Mesothelial cell of epicardium (in vitro differentiated cells): ENCODE measurements at regions not wholly inside any gene's neighbourhood (a gene's known extent, or its start where the extent isn't known, plus 50 kb on each side); places are given as distances from the start of the nearest gene placed in this dataset.

Source experiments
- DNase-seq, 2 experiments: peaks; one replicate each; pipeline ENCODE4 v3.0.0; 2021; ENCODE audit warnings: low spot score in 2 of 2; ENCODE audit not compliant: unreplicated experiment in 2 of 2
- H3K27ac Mint-ChIP-seq: 2 replicates; pipeline ENCODE4 v1.8.0; 2021; ENCODE audit warnings: mixed read lengths
- H3K27me3 Mint-ChIP-seq: 2 replicates; pipeline ENCODE4 v1.8.0; 2021; ENCODE audit warnings: low read depth, mixed read lengths
- H3K36me3 Mint-ChIP-seq: 2 replicates; pipeline ENCODE4 v1.8.0; 2021; ENCODE audit warnings: mixed read lengths
- H3K4me1 Mint-ChIP-seq: 2 replicates; pipeline ENCODE4 v1.8.0; 2021; ENCODE audit warnings: mixed read lengths
- H3K4me3 Mint-ChIP-seq: 2 replicates; pipeline ENCODE4 v1.8.0; 2021; ENCODE audit warnings: mild to moderate bottlenecking, moderate library complexity, mixed read lengths
- H3K9me3 Mint-ChIP-seq: 2 replicates; pipeline ENCODE4 v1.8.0; 2021; ENCODE audit warnings: mixed read lengths
- TF ChIP-seq, protein P1 (sequence below): fragments of 200-600 bp; sonication (generic); IDR thresholded peaks from one replicate; pipeline ENCODE4 v1.5.0; 2021; ENCODE audit warnings: antibody characterized with exemption; ENCODE audit not compliant: unreplicated experiment

DNA sequence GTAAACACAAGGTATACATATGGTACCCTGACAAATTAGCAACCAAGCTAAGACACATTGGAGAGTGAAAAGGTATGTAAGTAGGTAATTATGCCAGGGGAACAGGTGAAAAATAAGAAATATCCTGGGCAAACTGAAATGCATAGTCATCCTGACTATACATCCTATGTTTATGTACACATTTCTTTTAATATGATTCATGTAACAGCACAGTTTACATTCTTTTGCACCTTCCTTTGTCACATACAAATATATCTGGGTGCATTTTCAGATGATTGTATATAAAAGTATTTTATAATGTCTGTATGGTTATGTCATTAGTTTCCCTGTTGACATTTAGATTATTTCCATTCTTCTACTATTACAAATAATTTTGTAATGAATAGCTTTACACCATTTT is 1146.9 kb downstream of the EFNA5 start:
- Mint-ChIP-seq H3K27ac (no peak overlapping the region), H3K4me3 (no peak overlapping the region), H3K9me3 (no peaks in the 10 kb centered on the region), H3K36me3 (no peaks in the 10 kb centered on the region), H3K27me3 (no peaks in the 10 kb centered on the region), H3K4me1 (peaks cover 8% of the 10 kb centered on the region)
- TF ChIP-seq, protein P1, sequence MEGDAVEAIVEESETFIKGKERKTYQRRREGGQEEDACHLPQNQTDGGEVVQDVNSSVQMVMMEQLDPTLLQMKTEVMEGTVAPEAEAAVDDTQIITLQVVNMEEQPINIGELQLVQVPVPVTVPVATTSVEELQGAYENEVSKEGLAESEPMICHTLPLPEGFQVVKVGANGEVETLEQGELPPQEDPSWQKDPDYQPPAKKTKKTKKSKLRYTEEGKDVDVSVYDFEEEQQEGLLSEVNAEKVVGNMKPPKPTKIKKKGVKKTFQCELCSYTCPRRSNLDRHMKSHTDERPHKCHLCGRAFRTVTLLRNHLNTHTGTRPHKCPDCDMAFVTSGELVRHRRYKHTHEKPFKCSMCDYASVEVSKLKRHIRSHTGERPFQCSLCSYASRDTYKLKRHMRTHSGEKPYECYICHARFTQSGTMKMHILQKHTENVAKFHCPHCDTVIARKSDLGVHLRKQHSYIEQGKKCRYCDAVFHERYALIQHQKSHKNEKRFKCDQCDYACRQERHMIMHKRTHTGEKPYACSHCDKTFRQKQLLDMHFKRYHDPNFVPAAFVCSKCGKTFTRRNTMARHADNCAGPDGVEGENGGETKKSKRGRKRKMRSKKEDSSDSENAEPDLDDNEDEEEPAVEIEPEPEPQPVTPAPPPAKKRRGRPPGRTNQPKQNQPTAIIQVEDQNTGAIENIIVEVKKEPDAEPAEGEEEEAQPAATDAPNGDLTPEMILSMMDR: no peak
- DNase-seq: no peak

DNA sequence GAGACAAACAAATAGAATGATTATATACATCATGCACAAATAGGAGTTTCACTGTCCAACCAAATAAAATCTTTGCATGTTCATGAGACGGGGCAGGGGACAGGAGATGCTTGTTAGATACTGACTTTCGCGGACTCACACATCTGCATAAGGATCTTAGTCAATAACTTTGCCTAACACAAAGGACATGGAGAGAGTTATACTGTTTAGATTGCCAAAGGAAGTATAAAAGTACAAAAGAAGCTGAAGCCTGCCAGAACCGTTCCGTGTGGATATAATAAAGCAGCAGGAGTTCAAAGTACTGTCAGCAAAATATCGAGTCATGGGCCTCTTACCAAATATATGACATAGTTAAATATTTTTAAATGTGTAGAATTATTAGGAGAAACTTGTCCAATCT is 1148.4 kb downstream of the EFNA5 start:
- H3K9me3 Mint-ChIP-seq: no peaks in the 10 kb centered on the region
- no peak overlapping the region for H3K27ac Mint-ChIP-seq
- no peaks in the 10 kb centered on the region for H3K27me3 Mint-ChIP-seq
- no peak for DNase-seq
- no peaks in the 10 kb centered on the region for H3K36me3 Mint-ChIP-seq
- no peak overlapping the region for H3K4me3 Mint-ChIP-seq
- H3K4me1 Mint-ChIP-seq: peaks cover 8% of the 10 kb centered on the region
- TF ChIP-seq, protein P1: no peak

DNA sequence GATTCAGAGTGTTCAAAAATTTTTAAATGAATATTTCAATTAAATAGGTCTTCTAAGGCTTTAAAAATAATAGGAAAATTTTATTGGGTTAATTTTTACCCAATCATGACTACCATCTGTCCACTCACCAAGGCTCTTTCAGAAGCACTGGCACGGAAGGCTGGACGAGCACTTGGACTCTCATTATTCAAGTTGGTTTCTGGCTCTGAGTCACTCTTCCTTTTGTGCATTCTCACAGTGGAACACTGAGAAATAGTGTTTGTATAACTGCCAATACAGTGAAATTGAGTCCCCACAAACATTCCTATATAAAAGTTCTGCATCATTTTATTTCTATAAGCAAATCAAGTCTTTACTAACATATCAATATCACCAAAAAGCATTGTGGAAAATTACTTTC is 1149.0 kb downstream of the EFNA5 start:
- no peak overlapping the region for H3K4me3 Mint-ChIP-seq
- H3K4me1 Mint-ChIP-seq: peaks cover 8% of the 10 kb centered on the region
- H3K36me3 Mint-ChIP-seq: no peaks in the 10 kb centered on the region
- H3K27ac Mint-ChIP-seq: no peak overlapping the region
- TF ChIP-seq, protein P1: no peak
- DNase-seq: no peak
- no peaks in the 10 kb centered on the region for H3K27me3 Mint-ChIP-seq
- no peaks in the 10 kb centered on the region for H3K9me3 Mint-ChIP-seq

DNA sequence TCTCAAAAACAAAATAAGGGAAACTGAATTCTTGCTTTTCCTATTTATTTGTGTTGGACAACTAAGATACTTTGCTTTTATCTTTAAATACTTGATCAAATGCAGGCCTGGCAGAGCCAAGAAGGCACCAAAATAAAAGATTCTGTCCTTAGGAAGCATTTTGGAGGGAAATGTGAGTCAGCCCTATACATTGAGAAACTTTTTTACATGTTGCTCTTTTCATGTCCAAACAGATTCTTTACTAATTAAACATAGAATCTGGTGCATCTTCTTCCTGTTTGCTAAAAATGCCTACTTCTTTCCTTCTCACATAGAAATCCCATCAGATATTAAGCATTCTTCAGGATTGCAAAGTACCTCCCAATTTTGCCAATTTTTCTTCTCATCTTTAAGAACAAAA is 1160.4 kb downstream of the EFNA5 start:
- Mint-ChIP-seq H3K9me3 (peaks cover 7% of the 10 kb centered on the region), H3K27ac (no peak overlapping the region), H3K4me1 (no peaks in the 10 kb centered on the region), H3K36me3 (peaks cover 2% of the 10 kb centered on the region), H3K4me3 (no peak overlapping the region), H3K27me3 (no peaks in the 10 kb centered on the region)
- TF ChIP-seq, protein P1: no peak
- DNase-seq: no peak

DNA sequence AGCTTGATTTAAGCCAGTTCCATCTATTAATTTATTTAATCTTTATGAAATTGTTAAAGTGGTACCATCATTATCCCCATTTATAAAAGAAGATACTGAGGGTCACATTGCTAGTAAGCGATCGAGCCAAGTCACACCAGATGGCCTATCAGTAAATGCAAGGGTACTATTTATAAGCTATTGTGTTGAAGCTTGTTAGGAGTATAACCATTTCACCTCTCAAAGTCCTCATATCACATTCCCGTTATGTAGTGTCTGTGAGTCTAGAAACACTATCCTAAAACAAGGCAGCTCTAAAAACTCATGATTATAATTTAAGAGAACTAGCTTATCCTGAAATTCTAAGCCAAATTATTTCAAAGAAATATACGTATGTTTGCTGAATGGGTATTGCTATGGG is 1161.8 kb downstream of the EFNA5 start:
- Mint-ChIP-seq H3K27me3 (no peaks in the 10 kb centered on the region), H3K4me1 (no peaks in the 10 kb centered on the region), H3K9me3 (peaks cover 9% of the 10 kb centered on the region), H3K27ac (no peak overlapping the region), H3K36me3 (peaks cover 3% of the 10 kb centered on the region), H3K4me3 (no peak overlapping the region)
- TF ChIP-seq, protein P1: no peak
- DNase-seq: no peak

DNA sequence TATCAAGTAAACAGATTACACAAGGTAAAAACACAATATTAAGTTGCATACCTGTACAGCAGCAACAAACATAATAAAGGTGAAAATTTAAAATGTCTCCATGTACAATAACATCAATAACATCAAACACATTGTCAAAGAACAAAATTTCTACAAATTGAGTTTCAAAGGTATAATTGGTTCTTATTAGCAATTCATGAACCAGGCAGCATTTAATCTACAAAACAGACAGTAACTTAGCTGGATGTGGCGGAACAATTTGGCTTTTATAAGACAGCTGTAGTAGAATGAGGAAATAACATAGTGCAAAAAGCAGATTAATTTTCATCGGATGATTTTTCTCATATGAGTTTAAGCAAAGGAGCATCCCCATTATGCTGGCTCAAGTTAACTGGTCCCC is 1176.8 kb downstream of the EFNA5 start:
- no peaks in the 10 kb centered on the region for H3K27me3 Mint-ChIP-seq
- H3K4me1 Mint-ChIP-seq: peaks cover 6% of the 10 kb centered on the region
- TF ChIP-seq, protein P1: no peak
- DNase-seq: no peak
- H3K36me3 Mint-ChIP-seq: peaks cover 2% of the 10 kb centered on the region
- H3K9me3 Mint-ChIP-seq: peaks cover 21% of the 10 kb centered on the region
- H3K4me3 Mint-ChIP-seq: no peak overlapping the region
- H3K27ac Mint-ChIP-seq: no peak overlapping the region
